VCaP (cell line): ENCODE measurements at regions not wholly inside any gene's neighbourhood (a gene's known extent, or its start where the extent isn't known, plus 50 kb on each side); places are given as distances from the start of the nearest gene placed in this dataset.

Experiments
- H3K27ac ChIP-seq: fragments of 450-650 bp; 2 replicates; pipeline ENCODE4 v1.5.1; 2017
- CTCF ChIP-seq: fragments of 450-650 bp; conservative IDR thresholded peaks from 2 replicates; pipeline ENCODE4 v1.5.1; 2017; ENCODE audit warnings: mild to moderate bottlenecking, moderate library complexity

GRCh38 chr12:46433829-46434228 is 61.3 kb upstream of the SLC38A2 start:
- TF ChIP-seq CTCF = no peak
- H3K27ac ChIP-seq = no peak overlapping the region

- TF ChIP-seq CTCF = no peak
- no peak overlapping the region for H3K27ac ChIP-seq
These were observed 59.8 kb upstream of the SLC38A2 start for GRCh38 chr12:46432325-46432724.

- no peak overlapping the region for H3K27ac ChIP-seq
These were observed 57.9 kb upstream of the SLC38A2 start for GRCh38 chr12:46430340-46430948.

More at GRCh38 chr12:46430340-46430948, 57.9 kb upstream of the SLC38A2 start:
- TF ChIP-seq CTCF = no peak
